Epithelial cell of prostate (primary cell): ENCODE measurements at regions not wholly inside any gene's neighbourhood (a gene's known extent, or its start where the extent isn't known, plus 50 kb on each side); places are given as distances from the start of the nearest gene placed in this dataset.
"Not testable (repeated sequence)": the region's sequence is repeated elsewhere in the genome, so short reads cannot be mapped to it uniquely, and the experiment has no call there.

Experiments used
- DNase-seq: peaks from one replicate; pipeline ENCODE4 v3.0.0-alpha.2; 2011; ENCODE audit warnings: low read depth, low spot score
- H3K27ac ChIP-seq: fragments of 450-650 bp; 2 replicates; pipeline ENCODE4 v1.5.1; 2017; ENCODE audit warnings: mild to moderate bottlenecking

- not testable (repeated sequence) for H3K27ac ChIP-seq, DNase-seq
Measured at GRCh38 chr3:195635898-195636685, 52.4 kb upstream of the APOD start.

- H3K27ac ChIP-seq, DNase-seq: not testable (repeated sequence)
Measured at GRCh38 chr3:195635262-195635873, 51.6 kb upstream of the APOD start.

- not testable (repeated sequence) for DNase-seq, H3K27ac ChIP-seq
Measured at GRCh38 chr3:195634426-195635261, 50.9 kb upstream of the APOD start.
